A549 (cell line): ENCODE measurements at regions not wholly inside any gene's neighbourhood (a gene's known extent, or its start where the extent isn't known, plus 50 kb on each side); places are given as distances from the start of the nearest gene placed in this dataset.

Source experiments
- BHLHE40 ChIP-seq: IDR thresholded peaks from 2 replicates; pipeline ENCODE4 v1.6.1; 2012; ENCODE audit warnings: low read depth, low read length, inconsistent platforms
- CEBPB ChIP-seq, 2 experiments: fragments of >200 bp in 1 of 2; sonication (Bioruptor Twin) in 1 of 2; formaldehyde crosslinking in 1 of 2; IDR thresholded peaks; 2 replicates each; pipeline ENCODE4 v1.6.1; 2012 to 2016
- CTCF ChIP-seq: fragments of >200 bp; sonication (Bioruptor Twin); formaldehyde crosslinking; IDR thresholded peaks from 3 replicates; pipeline ENCODE4 v1.5.1; 2016
- E2F6 ChIP-seq: IDR thresholded peaks from 2 replicates; pipeline ENCODE4 v1.6.1; 2012; ENCODE audit warnings: low read depth, borderline replicate concordance
- JUN ChIP-seq, 2 experiments: fragments of >200 bp; sonication (Bioruptor Twin); formaldehyde crosslinking; IDR thresholded peaks; 2 replicates in 1 of 2; 3 replicates in 1 of 2; pipeline ENCODE4 v1.6.1; 2016 to 2017
- KDM1A ChIP-seq: fragments of 200-600 bp; sonication (generic); IDR thresholded peaks from 2 replicates; pipeline ENCODE4 v1.6.1; 2016; ENCODE audit warnings: low read depth, mild to moderate bottlenecking
- MAX ChIP-seq: IDR thresholded peaks from 2 replicates; pipeline ENCODE4 v1.6.1; 2012
- NFE2L2 ChIP-seq: fragments of 150-350 bp; conservative IDR thresholded peaks from 2 replicates; pipeline ENCODE4 v1.6.1; 2014; ENCODE audit warnings: low read length
- RCOR1 ChIP-seq: fragments of 150-350 bp; IDR thresholded peaks from 2 replicates; pipeline ENCODE4 v1.6.1; 2014; ENCODE audit warnings: antibody characterized with exemption, low read length, low read depth

GRCh38 chr4:119898211-119898610 is 168.4 kb downstream of the MAD2L1 start:
- TF ChIP-seq CTCF: no peak
- TF ChIP-seq RCOR1: no peak
- TF ChIP-seq MAX: no peak
- TF ChIP-seq CEBPB (IDR thresholded peaks at IDR 0.05): no peak
- no peak for TF ChIP-seq KDM1A
- no peak for TF ChIP-seq NFE2L2
- TF ChIP-seq BHLHE40: no peak
- TF ChIP-seq E2F6: no peak
- TF ChIP-seq JUN (IDR thresholded peaks at IDR 0.05): no peak
